PC-9 (cell line): ENCODE measurements at regions not wholly inside any gene's neighbourhood (a gene's known extent, or its start where the extent isn't known, plus 50 kb on each side); places are given as distances from the start of the nearest gene placed in this dataset.

ENCODE experiments used
- EZH2 ChIP-seq: fragments of 200-600 bp; sonication (generic); IDR thresholded peaks from 2 replicates; pipeline ENCODE4 v1.8.0; 2017; ENCODE audit warnings: antibody characterized with exemption, low read depth
- TF ChIP-seq, protein P1 (sequence below): fragments of 200-600 bp; sonication (generic); conservative IDR thresholded peaks from 2 replicates; pipeline ENCODE4 v1.6.1; 2017; ENCODE audit warnings: mixed run types, antibody characterized with exemption, mild to moderate bottlenecking, moderate library complexity

DNA sequence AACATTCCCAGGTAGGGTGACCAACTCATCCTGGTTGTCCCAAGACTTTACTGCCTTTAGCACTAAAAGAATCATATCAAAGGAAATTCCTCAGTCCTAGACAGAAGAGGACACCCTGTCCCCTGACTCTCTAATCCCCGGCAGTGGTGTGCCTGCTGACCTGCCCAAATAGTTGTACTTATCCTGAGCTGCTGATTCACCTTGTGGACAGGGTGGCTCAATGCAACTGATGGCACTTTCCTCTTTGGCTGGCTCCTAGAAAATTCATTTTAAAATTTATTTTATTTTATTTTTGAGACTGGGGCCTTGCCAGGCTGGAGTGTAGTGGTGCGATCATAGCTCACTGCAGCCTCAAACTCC lies 111.7 kb downstream of the JCAD start:
- TF ChIP-seq, protein P1, sequence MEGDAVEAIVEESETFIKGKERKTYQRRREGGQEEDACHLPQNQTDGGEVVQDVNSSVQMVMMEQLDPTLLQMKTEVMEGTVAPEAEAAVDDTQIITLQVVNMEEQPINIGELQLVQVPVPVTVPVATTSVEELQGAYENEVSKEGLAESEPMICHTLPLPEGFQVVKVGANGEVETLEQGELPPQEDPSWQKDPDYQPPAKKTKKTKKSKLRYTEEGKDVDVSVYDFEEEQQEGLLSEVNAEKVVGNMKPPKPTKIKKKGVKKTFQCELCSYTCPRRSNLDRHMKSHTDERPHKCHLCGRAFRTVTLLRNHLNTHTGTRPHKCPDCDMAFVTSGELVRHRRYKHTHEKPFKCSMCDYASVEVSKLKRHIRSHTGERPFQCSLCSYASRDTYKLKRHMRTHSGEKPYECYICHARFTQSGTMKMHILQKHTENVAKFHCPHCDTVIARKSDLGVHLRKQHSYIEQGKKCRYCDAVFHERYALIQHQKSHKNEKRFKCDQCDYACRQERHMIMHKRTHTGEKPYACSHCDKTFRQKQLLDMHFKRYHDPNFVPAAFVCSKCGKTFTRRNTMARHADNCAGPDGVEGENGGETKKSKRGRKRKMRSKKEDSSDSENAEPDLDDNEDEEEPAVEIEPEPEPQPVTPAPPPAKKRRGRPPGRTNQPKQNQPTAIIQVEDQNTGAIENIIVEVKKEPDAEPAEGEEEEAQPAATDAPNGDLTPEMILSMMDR: no peak; the same call in 1 of the 2 replicates
- TF ChIP-seq EZH2: no peak
